ENCODE measurements at regions not wholly inside any gene's neighbourhood (a gene's known extent, or its start where the extent isn't known, plus 50 kb on each side); places are given as distances from the start of the nearest gene placed in this dataset.

- Mint-ChIP-seq H3K27ac (ENCODE audit: low read depth, unreplicated experiment) (no peak overlapping the region), H3K4me1 (ENCODE audit: insufficient read depth, unreplicated experiment) (no peaks in the 10 kb centered on the region), H3K4me3 (ENCODE audit: unreplicated experiment) (no peak overlapping the region), H3K9me3 (ENCODE audit: unreplicated experiment) (peaks cover 30% of the 10 kb centered on the region), H3K36me3 (ENCODE audit: insufficient read depth, unreplicated experiment) (no peaks in the 10 kb centered on the region), H3K27me3 (ENCODE audit: insufficient read depth, unreplicated experiment) (no peaks in the 10 kb centered on the region)
- POLR2A ChIA-PET: no interaction called here
- CTCF ChIA-PET: interaction anchor here (0.8 kb wide), 1 partner anchor 587 kb away, joined by 3 read pairs; no protein-coding TSS in a partner anchor
- DNase-seq (ENCODE audit: unreplicated experiment): no peak
- no TSS peak for BruUV-seq (replicated peaks)
- intact Hi-C loops (cut with micrococcal nuclease): no loop called here
- no peak for TF ChIP-seq CTCF (IDR thresholded peaks at IDR 0.05; ENCODE audit: unreplicated experiment)
Measured at GRCh38 chr4:35347276-35347675, 897.0 kb downstream of the ARAP2 start.

GRCh38 chr4:35358001-35358584 lies 886.2 kb downstream of the ARAP2 start:
- Mint-ChIP-seq H3K4me1 (ENCODE audit: insufficient read depth, unreplicated experiment) (peaks cover 12% of the 10 kb centered on the region), H3K27ac (ENCODE audit: low read depth, unreplicated experiment) (no peak overlapping the region), H3K36me3 (ENCODE audit: insufficient read depth, unreplicated experiment) (no peaks in the 10 kb centered on the region), H3K27me3 (ENCODE audit: insufficient read depth, unreplicated experiment) (no peaks in the 10 kb centered on the region), H3K4me3 (ENCODE audit: unreplicated experiment) (no peak overlapping the region), H3K9me3 (ENCODE audit: unreplicated experiment) (no peaks in the 10 kb centered on the region)
- POLR2A ChIA-PET: no interaction called here
- CTCF ChIA-PET: interaction anchor here (0.6 kb wide), 1 partner anchor 426 kb away, joined by 4 read pairs; no protein-coding TSS in a partner anchor
- intact Hi-C loops (cut with micrococcal nuclease): no loop called here
- TF ChIP-seq CTCF (IDR thresholded peaks at IDR 0.05; ENCODE audit: unreplicated experiment): no peak
- DNase-seq (ENCODE audit: unreplicated experiment): peak; percentile 3
- no TSS peak for BruUV-seq (replicated peaks)

GRCh38 chr4:35364321-35364870 lies 879.9 kb downstream of the ARAP2 start:
- Mint-ChIP-seq H3K36me3 (ENCODE audit: insufficient read depth, unreplicated experiment) (no peaks in the 10 kb centered on the region), H3K27ac (ENCODE audit: low read depth, unreplicated experiment) (no peak overlapping the region), H3K4me3 (ENCODE audit: unreplicated experiment) (no peak overlapping the region), H3K9me3 (ENCODE audit: unreplicated experiment) (peaks cover 7% of the 10 kb centered on the region), H3K27me3 (ENCODE audit: insufficient read depth, unreplicated experiment) (no peaks in the 10 kb centered on the region), H3K4me1 (ENCODE audit: insufficient read depth, unreplicated experiment) (no peaks in the 10 kb centered on the region)
- intact Hi-C loops (cut with micrococcal nuclease): no loop called here
- BruUV-seq (replicated peaks): no TSS peak
- POLR2A ChIA-PET: no interaction called here
- TF ChIP-seq CTCF (IDR thresholded peaks at IDR 0.05; ENCODE audit: unreplicated experiment): no peak
- CTCF ChIA-PET: interaction anchor here (0.5 kb wide), 1 partner anchor 554 kb away, joined by 3 read pairs; no protein-coding TSS in a partner anchor
- no peak for DNase-seq (ENCODE audit: unreplicated experiment)

- ChIA-PET CTCF (no interaction called here), POLR2A (no interaction called here)
- no peak overlapping the region for H3K4me3 Mint-ChIP-seq (ENCODE audit: unreplicated experiment)
- no TSS peak for BruUV-seq (replicated peaks)
- no peaks in the 10 kb centered on the region for H3K27me3 Mint-ChIP-seq (ENCODE audit: insufficient read depth, unreplicated experiment)
- H3K9me3 Mint-ChIP-seq (ENCODE audit: unreplicated experiment): peaks cover 7% of the 10 kb centered on the region
- H3K27ac Mint-ChIP-seq (ENCODE audit: low read depth, unreplicated experiment): no peak overlapping the region
- intact Hi-C loops (cut with micrococcal nuclease): no loop called here
- H3K4me1 Mint-ChIP-seq (ENCODE audit: insufficient read depth, unreplicated experiment): no peaks in the 10 kb centered on the region
- TF ChIP-seq CTCF (IDR thresholded peaks at IDR 0.05; ENCODE audit: unreplicated experiment): no peak
- DNase-seq (ENCODE audit: unreplicated experiment): no peak
- no peaks in the 10 kb centered on the region for H3K36me3 Mint-ChIP-seq (ENCODE audit: insufficient read depth, unreplicated experiment)
Measured at GRCh38 chr4:35365186-35365585, 879.1 kb downstream of the ARAP2 start.

Measured in MCF 10A (cell line).